H9 (cell line): ENCODE measurements at regions not wholly inside any gene's neighbourhood (a gene's known extent, or its start where the extent isn't known, plus 50 kb on each side); places are given as distances from the start of the nearest gene placed in this dataset.
"Not testable (repeated sequence)": the region's sequence is repeated elsewhere in the genome, so short reads cannot be mapped to it uniquely, and the experiment has no call there.

Source experiments
- DNase-seq: peaks from one replicate; pipeline ENCODE4 v3.0.0-alpha.2; 2017
- H2AFZ ChIP-seq: one replicate; pipeline ENCODE4 v1.6.1; 2013; ENCODE audit warnings: mild to moderate bottlenecking, low read length, control low read depth, moderate library complexity
- H2AK5ac ChIP-seq: 2 replicates; pipeline ENCODE4 v1.6.1; 2013; ENCODE audit warnings: low read length, control low read depth, mixed read lengths; ENCODE audit not compliant: insufficient read length
- H2BK120ac ChIP-seq: one replicate; pipeline ENCODE4 v1.6.1; 2013; ENCODE audit warnings: low read depth, mild to moderate bottlenecking, low read length, control low read depth, inconsistent platforms; ENCODE audit not compliant: poor library complexity, severe bottlenecking
- H2BK12ac ChIP-seq: 2 replicates; pipeline ENCODE4 v1.6.1; 2013; ENCODE audit warnings: low read length, control low read depth, mixed read lengths, low read depth; ENCODE audit not compliant: insufficient read length
- H2BK15ac ChIP-seq: 2 replicates; pipeline ENCODE4 v1.6.1; 2013; ENCODE audit warnings: low read depth, low read length, control low read depth
- H2BK20ac ChIP-seq: one replicate; pipeline ENCODE4 v1.6.1; 2013; ENCODE audit warnings: low read depth, mild to moderate bottlenecking, low read length, control low read depth, inconsistent platforms; ENCODE audit not compliant: poor library complexity, severe bottlenecking
- H2BK5ac ChIP-seq: 2 replicates; pipeline ENCODE4 v1.6.1; 2013; ENCODE audit warnings: low read length, control low read depth, mixed read lengths; ENCODE audit not compliant: insufficient read length
- H3K14ac ChIP-seq: 2 replicates; pipeline ENCODE4 v1.6.1; 2013; ENCODE audit warnings: low read length, control low read depth; ENCODE audit not compliant: insufficient read depth
- H3K18ac ChIP-seq: 2 replicates; pipeline ENCODE4 v1.6.1; 2013; ENCODE audit warnings: low read depth, mild to moderate bottlenecking, mixed read lengths, low read length, control low read depth; ENCODE audit not compliant: insufficient read length
- H3K23ac ChIP-seq: 2 replicates; pipeline ENCODE4 v1.6.1; 2013; ENCODE audit warnings: low read length, control low read depth, mixed read lengths, low read depth; ENCODE audit not compliant: insufficient read length
- H3K23me2 ChIP-seq: 2 replicates; pipeline ENCODE4 v1.6.1; 2013; ENCODE audit warnings: low read depth, mild to moderate bottlenecking, mixed read lengths, low read length, control low read depth; ENCODE audit not compliant: insufficient read length, poor library complexity, severe bottlenecking
- H3K27ac ChIP-seq: 2 replicates; pipeline ENCODE4 v1.5.1; 2013; ENCODE audit warnings: low read length, control low read depth, mixed read lengths, low read depth; ENCODE audit not compliant: insufficient read length
- H3K27me3 ChIP-seq: 2 replicates; pipeline ENCODE4 v1.6.1; 2013; ENCODE audit warnings: low read length, control low read depth, inconsistent platforms; ENCODE audit not compliant: insufficient read depth
- H3K4ac ChIP-seq: 2 replicates; pipeline ENCODE4 v1.6.1; 2013; ENCODE audit warnings: low read depth, mild to moderate bottlenecking, control low read depth, inconsistent platforms, low read length, moderate library complexity
- H3K4me1 ChIP-seq: 2 replicates; pipeline ENCODE4 v1.6.1; 2013; ENCODE audit warnings: low read length, control low read depth, inconsistent platforms; ENCODE audit not compliant: insufficient read depth
- H3K4me2 ChIP-seq: 2 replicates; pipeline ENCODE4 v1.6.1; 2013; ENCODE audit warnings: low read length, control low read depth, mixed read lengths; ENCODE audit not compliant: insufficient read length, insufficient read depth
- H3K56ac ChIP-seq: 2 replicates; pipeline ENCODE4 v1.6.1; 2013; ENCODE audit warnings: low read depth, mild to moderate bottlenecking, mixed read lengths, low read length, control low read depth; ENCODE audit not compliant: insufficient read length
- H3K79me1 ChIP-seq: 2 replicates; pipeline ENCODE4 v1.6.1; 2013; ENCODE audit warnings: low read depth, mild to moderate bottlenecking, moderate library complexity, low read length, control low read depth, inconsistent platforms; ENCODE audit not compliant: insufficient read depth, poor library complexity, severe bottlenecking
- H3K79me2 ChIP-seq: 2 replicates; pipeline ENCODE4 v1.6.1; 2013; ENCODE audit warnings: low read length, control low read depth, inconsistent platforms; ENCODE audit not compliant: insufficient read depth
- H3K9ac ChIP-seq: 2 replicates; pipeline ENCODE4 v1.6.1; 2013; ENCODE audit warnings: low read length, control low read depth, mixed read lengths; ENCODE audit not compliant: insufficient read length; ENCODE audit errors: extremely low read depth
- H3K9me3 ChIP-seq: one replicate; pipeline ENCODE4 v1.6.1; 2013; ENCODE audit warnings: low read depth, low read length, inconsistent platforms; ENCODE audit not compliant: control insufficient read depth
- H3T11ph ChIP-seq: one replicate; pipeline ENCODE4 v1.6.1; 2013; ENCODE audit warnings: mild to moderate bottlenecking, low read length, control low read depth, inconsistent platforms
- H4K20me1 ChIP-seq: one replicate; pipeline ENCODE4 v1.6.1; 2013; ENCODE audit not compliant: control insufficient read depth, insufficient read length, insufficient read depth
- H4K5ac ChIP-seq: 2 replicates; pipeline ENCODE4 v1.6.1; 2013; ENCODE audit warnings: low read depth, mild to moderate bottlenecking, mixed read lengths, low read length, control low read depth; ENCODE audit not compliant: insufficient read length
- H4K8ac ChIP-seq: replicated peaks from 2 replicates; pipeline ENCODE4 v1.6.1; 2013; ENCODE audit warnings: low read length, control low read depth, mixed read lengths, low read depth; ENCODE audit not compliant: insufficient read length
- H4K91ac ChIP-seq: 2 replicates; pipeline ENCODE4 v1.6.1; 2013; ENCODE audit warnings: low read depth, mild to moderate bottlenecking, moderate library complexity, mixed read lengths, low read length, control low read depth; ENCODE audit not compliant: insufficient read length
- H3K27ac Mint-ChIP-seq, 3 experiments: 2 replicates in 2 of 3; 3 replicates in 1 of 3; pipeline ENCODE4 v1.8.0; 2020 to 2021; ENCODE audit warnings: mixed read lengths in 3 of 3, mild to moderate bottlenecking in 1 of 3, moderate library complexity in 1 of 3
- H3K27me3 Mint-ChIP-seq: 2 replicates; pipeline ENCODE4 v1.8.0; 2021; ENCODE audit warnings: low read depth, mild to moderate bottlenecking, moderate library complexity, mixed read lengths
- H3K36me3 Mint-ChIP-seq, 3 experiments: 2 replicates in 2 of 3; 3 replicates in 1 of 3; pipeline ENCODE4 v1.8.0; 2020 to 2021; ENCODE audit warnings: low read depth in 3 of 3, mixed read lengths in 3 of 3; ENCODE audit not compliant: insufficient read depth in 1 of 3
- H3K4me1 Mint-ChIP-seq, 2 experiments: 2 replicates each; pipeline ENCODE4 v1.8.0; 2020; ENCODE audit warnings: mixed read lengths in 2 of 2
- H3K4me3 Mint-ChIP-seq, 2 experiments: 2 replicates in 1 of 2; 3 replicates in 1 of 2; pipeline ENCODE4 v1.8.0; 2020 to 2021; ENCODE audit warnings: mild to moderate bottlenecking in 2 of 2, mixed read lengths in 2 of 2, moderate library complexity in 1 of 2
- H3K9me3 Mint-ChIP-seq, 2 experiments: 2 replicates in 1 of 2; 3 replicates in 1 of 2; pipeline ENCODE4 v1.8.0; 2020; ENCODE audit warnings: mild to moderate bottlenecking in 2 of 2, mixed read lengths in 2 of 2, moderate library complexity in 1 of 2
- WGBS: extraction: QIAGEN DNeasy Blood & Tissue Kit; methylation state at CpG from one replicate; pipeline ENCODE4 v1.1.7; 2013; ENCODE audit warnings: missing lambda C conversion rate, low lambda C conversion rate, mixed read lengths; ENCODE audit not compliant: insufficient read length; ENCODE audit errors: extremely low coverage; 5-methylcytosine and 5-hydroxymethylcytosine counted together

DNA sequence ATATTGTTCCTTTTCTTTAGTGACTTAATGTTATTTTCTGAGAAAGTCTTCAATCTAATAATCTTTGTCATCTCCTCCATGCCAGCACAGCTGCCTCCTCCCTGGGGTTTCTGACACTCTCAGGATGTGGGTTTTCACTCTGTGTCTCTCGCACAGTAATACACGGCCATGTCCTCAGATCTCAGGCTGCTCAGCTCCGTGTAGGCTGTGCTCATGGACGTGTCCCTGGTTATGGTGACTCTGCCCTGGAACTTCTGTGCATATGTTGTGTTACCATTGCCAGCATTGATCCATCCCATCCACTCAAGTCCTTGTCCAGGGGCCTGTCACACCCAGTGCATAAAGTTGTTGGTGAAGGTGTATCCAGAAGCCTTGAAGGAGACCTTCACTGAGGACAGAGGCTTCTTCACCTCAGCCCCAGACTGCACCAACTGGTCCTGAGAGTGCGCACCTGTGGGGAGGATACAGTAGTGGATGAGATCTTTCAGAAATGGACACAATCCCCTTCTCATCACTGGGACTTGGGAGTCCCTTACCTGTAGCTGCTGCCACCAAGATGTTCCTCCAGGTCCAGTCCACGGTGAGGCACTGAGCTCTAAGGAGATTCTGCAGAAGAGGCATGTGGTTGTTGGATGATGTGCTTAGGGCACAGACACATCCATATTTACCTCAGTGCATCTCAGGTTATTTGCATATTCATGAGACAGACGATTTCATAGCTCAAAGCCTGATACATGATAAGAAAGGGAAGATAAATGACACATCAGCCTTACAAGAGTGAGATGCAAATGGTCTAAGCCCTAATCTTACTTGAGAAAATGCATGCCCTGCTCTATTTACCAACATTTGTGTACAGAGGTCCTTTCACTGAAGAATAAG, 114.7 kb downstream of the OR4M2 start:
- H3K9me3 Mint-ChIP-seq, H3K4me2 ChIP-seq, H4K8ac ChIP-seq, H4K5ac ChIP-seq, H3K14ac ChIP-seq, H3K23me2 ChIP-seq, H2BK12ac ChIP-seq, H3K27me3 Mint-ChIP-seq, H3K36me3 Mint-ChIP-seq, H3K27ac Mint-ChIP-seq, H3K9ac ChIP-seq, H3K56ac ChIP-seq, H3K79me2 ChIP-seq, H2BK5ac ChIP-seq, H3K27ac ChIP-seq, H3K27me3 ChIP-seq, H3K4me1 ChIP-seq, H3K4me1 Mint-ChIP-seq, H2BK20ac ChIP-seq, H3K9me3 ChIP-seq, H3K79me1 ChIP-seq, H3K4me3 Mint-ChIP-seq, H2BK120ac ChIP-seq, DNase-seq, H4K91ac ChIP-seq, H2AFZ ChIP-seq, H4K20me1 ChIP-seq, H3T11ph ChIP-seq, H2BK15ac ChIP-seq, H2AK5ac ChIP-seq, H3K18ac ChIP-seq, H3K4ac ChIP-seq, H3K23ac ChIP-seq: not testable (repeated sequence)
- no CpG with 5 or more reads among the region's 7 CpGs for WGBS

DNA sequence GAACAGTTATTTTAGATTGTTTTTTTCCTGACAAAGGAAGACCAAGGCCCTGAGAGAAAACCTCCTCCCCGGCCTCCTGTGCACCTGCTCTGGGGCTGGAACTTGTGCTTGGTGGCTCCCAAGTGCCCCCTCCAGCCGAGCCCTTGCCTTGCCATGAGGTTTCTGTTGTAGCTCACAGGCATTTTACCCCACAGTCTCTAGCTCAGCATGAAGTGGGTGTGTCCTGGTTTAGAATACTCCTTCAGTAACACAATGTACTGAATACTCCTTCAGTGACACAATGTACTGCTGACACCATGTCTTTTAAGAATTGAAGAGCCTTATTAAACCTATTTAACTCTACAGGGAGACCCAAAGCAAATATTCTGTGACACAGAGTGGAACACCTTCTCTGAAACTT, 116.1 kb downstream of the OR4M2 start:
- WGBS, result no CpG with 5 or more reads among the region's 2 CpGs
- not testable (repeated sequence) for H3K9ac ChIP-seq, H2BK20ac ChIP-seq, H3K18ac ChIP-seq, H2BK5ac ChIP-seq, H3K9me3 Mint-ChIP-seq, H3K4me1 ChIP-seq, H2AK5ac ChIP-seq, H3K4ac ChIP-seq, H3K27ac Mint-ChIP-seq, H3T11ph ChIP-seq, H3K9me3 ChIP-seq, H3K27ac ChIP-seq, H3K4me1 Mint-ChIP-seq, H3K79me1 ChIP-seq, H2BK12ac ChIP-seq, H3K4me2 ChIP-seq, H4K91ac ChIP-seq, DNase-seq, H4K20me1 ChIP-seq, H4K8ac ChIP-seq, H3K23me2 ChIP-seq, H3K4me3 Mint-ChIP-seq, H2BK15ac ChIP-seq, H3K27me3 ChIP-seq, H3K56ac ChIP-seq, H3K36me3 Mint-ChIP-seq, H4K5ac ChIP-seq, H3K79me2 ChIP-seq, H2BK120ac ChIP-seq, H3K23ac ChIP-seq, H3K27me3 Mint-ChIP-seq, H3K14ac ChIP-seq, H2AFZ ChIP-seq
